Activated naive CD4-positive, alpha-beta T cell (primary cell): ENCODE measurements at regions not wholly inside any gene's neighbourhood (a gene's known extent, or its start where the extent isn't known, plus 50 kb on each side); places are given as distances from the start of the nearest gene placed in this dataset.
"Not testable (repeated sequence)": the region's sequence is repeated elsewhere in the genome, so short reads cannot be mapped to it uniquely, and the experiment has no call there.

Source experiments
- DNase-seq, 4 experiments: peaks; one replicate each; lab custom pipeline; 2025; lab: John Stamatoyannopoulos, UW

- no peak for DNase-seq
Measured at GRCh38 chr3:104245981-104246380, 1120.7 kb upstream of the ALCAM start.

- no peak for DNase-seq
Measured at GRCh38 chr3:104257486-104257885, 1109.2 kb upstream of the ALCAM start.

DNA sequence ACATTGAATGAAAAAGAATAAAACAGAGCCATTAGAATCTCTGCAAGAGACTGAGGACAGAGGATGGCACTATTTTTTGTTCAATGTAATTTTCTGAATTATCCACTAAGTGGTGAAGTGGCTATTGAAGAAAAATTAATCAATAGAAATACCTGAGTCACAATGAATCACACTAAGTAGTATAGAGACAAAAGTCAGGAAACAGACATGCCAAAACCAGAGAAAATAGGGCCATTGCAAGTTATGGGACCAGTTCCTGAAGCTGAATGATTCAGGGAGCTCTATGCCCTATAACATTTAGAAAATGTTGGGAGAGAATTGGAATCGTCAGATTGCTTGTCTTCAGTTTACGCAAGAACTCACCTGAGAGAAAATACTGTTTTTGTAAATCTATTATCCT, 1103.2 kb upstream of the ALCAM start:
- DNase-seq = no peak

DNA sequence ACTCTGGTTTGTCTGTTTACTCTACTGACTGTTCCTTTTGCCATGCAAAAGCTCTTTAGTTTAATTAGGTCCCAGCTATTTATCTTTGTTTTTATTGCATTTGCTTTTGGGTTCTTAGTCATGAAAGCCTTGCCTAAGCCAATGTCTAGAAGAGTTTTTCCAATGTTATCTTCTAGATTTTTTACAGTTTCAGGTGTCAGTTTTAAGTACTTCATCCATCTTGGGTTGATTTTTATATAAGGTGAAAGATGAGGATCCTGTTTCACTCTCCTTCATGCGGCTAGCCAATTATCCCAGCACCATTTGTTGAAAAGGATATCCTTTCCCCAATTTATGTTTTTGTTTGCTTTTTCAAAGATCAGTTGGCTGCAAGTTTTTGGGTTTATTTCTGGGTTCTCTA, 1100.5 kb upstream of the ALCAM start:
- DNase-seq = not testable (repeated sequence)

DNA sequence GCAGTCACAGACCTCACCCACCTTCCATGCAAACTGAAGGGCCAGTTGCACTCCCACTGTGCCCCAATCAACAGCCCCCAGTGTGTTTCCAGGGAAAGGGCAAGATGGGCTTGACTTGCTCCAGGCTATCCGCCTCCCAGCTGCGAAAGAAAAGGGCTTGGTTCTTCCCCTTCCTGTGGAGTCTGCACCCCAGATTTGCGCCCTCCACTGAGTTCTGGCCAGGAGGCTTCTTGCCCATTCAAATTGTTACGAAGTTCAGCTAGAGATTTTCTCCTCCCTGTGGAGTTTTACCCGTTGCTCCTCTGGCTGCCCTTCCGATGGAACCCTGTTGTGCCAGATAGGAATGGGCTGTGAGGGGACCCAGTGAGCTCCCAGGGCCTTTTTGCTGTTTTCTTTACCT, 1096.9 kb upstream of the ALCAM start:
- no peak for DNase-seq

- DNase-seq = no peak
Measured at GRCh38 chr3:104273046-104273649, 1093.6 kb upstream of the ALCAM start.

DNA sequence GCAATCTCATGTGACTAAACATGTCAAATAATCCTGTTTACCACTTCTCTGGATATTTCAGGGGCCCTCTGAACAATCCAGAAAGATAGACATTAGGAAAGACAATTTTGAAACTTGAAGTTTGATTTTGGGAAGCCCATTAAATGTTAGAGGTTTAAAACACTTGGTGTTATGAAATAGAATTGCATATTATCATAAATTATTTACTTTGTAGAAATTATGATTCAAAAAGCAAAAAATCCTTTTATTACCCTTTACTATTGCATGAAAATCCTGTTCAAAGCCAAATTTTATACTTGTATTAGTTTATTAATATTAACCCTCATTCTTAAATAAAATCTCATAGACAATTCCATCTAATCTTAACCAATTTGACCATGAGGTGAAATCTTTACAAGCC, 1091.5 kb upstream of the ALCAM start:
- no peak for DNase-seq

- no peak for DNase-seq
Measured at GRCh38 chr3:104279617-104280016, 1087.1 kb upstream of the ALCAM start.

- DNase-seq = no peak
Measured at GRCh38 chr3:104281713-104282112, 1085.0 kb upstream of the ALCAM start.

- DNase-seq = no peak
Measured at GRCh38 chr3:104286645-104287044, 1080.1 kb upstream of the ALCAM start.

DNA sequence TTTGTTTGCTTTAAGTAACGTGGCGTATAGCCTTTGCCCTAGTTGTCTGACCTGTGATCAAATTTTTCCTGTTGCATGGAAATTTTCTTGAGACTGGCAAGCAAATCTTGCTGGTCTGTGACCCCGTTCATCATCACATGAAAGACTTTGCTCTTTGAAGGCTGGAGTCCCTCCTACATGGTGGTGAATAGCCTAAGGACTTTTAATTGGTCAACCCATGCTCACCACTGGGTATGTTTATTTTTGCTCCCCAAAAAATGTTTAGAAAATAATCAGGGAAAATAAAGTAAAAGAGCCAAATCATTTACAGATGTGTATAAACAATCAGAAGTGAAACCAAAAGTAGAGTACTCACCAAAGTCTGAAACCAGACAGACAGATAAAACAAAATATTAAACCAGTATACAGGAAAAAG, 1075.3 kb upstream of the ALCAM start:
- no peak for DNase-seq

GRCh38 chr3:104291878-104292277, 1074.8 kb upstream of the ALCAM start:
- DNase-seq = no peak

- no peak for DNase-seq
Measured at GRCh38 chr3:104297617-104298016, 1069.1 kb upstream of the ALCAM start.

- no peak for DNase-seq
Measured at GRCh38 chr3:104298662-104299061, 1068.0 kb upstream of the ALCAM start.

DNA sequence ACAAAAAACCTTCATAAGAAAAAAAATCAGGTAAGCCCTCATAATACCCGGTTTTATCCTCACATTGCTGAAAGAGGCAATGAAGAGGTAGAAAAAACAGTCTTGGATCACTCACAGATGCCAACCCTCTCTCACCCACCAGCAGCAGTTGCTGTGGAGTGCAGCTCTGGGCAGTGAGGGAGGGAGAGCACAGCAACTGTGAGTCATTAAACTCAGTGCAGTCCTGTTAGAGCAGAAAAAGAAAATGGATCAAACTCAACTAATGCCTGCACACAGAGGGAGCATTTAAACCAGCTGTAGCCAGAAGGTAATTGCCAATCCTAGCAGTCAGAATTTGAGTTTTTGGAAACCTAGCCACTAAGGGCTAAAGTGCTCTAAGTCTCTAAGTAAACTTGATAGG, 1050.6 kb upstream of the ALCAM start:
- no peak for DNase-seq

- no peak for DNase-seq
Measured at GRCh38 chr3:104323226-104323625, 1043.5 kb upstream of the ALCAM start.

- DNase-seq = no peak
Measured at GRCh38 chr3:104347291-104347690, 1019.4 kb upstream of the ALCAM start.

- no peak for DNase-seq
Measured at GRCh38 chr3:104349836-104350235, 1016.9 kb upstream of the ALCAM start.

DNA sequence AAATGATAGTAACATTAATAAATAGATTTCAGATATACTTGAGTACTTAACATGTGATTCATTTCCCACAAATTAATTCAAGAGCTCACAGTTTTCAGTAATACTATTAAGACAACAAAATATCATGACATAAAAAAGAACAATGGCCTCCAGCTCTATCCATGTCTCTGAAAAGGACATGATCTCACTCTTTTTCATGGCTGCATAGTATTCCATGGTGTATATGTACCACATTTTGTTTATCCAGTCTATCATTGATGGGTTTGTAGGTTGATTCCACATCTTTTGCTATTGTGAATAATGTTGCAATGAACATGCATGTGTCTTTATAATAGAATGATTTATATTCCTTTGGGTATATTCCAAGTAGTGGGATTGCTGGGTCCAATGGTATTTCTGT, 1012.8 kb upstream of the ALCAM start:
- no peak for DNase-seq

DNA sequence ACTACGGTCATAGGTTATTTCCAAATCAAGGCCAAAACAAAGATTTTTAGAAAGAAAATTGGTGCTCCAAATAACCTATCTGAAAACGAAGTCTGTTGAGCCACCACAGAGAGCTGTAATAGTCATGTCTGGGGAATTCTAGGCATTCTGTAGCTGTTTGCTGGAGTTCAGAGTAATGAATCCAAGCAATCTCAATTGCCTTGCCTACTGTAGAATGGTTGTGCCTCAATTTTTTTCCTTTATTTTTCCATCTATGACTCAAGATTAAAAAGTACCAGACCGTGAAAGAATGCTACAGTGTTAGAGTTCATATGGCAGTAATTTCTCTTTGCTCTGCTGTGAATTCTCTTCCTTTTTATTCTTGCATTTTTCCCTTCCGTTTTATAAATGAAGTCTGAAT, 1007.2 kb upstream of the ALCAM start:
- DNase-seq = no peak

DNA sequence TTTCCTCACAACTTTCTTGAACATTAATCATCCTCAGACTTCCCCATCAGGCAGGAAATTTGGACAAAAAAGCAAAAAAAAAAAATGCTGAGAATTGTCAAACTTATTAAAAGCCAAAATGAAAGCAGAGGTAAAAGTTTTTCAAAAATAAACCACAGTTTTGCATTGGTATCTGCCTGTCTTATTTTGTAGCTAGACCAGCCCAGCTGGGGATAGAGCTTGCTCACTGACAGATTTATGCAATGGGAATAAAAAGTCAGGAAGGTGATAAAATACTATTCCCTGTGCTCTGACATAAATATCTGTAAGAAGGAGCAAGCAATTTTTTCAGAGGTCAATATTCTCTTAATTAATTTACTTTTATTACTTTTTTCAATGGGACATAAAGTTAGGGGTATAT, 1006.7 kb upstream of the ALCAM start:
- no peak for DNase-seq

- DNase-seq = not testable (repeated sequence)
Measured at GRCh38 chr3:104361748-104362147, 1005.0 kb upstream of the ALCAM start.

DNA sequence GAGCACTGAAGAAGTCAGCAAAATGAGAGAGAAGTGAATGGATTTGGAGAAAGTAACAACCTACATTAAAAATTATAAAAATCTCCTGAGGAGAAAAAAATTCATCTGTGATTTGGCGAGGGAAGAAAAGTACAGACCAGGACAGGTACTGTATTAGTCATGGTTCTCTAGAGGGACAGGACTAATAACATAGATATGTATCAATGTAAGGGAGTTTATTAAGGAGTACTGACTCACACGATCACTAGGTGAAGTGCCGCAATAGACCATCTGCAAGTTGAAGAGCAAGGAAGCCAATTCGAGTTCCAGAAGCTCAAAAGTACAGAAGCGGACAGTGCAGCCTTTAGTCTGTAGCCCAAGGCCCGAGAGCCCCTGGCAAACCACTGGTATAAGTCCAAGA, 1004.4 kb upstream of the ALCAM start:
- no peak for DNase-seq

DNA sequence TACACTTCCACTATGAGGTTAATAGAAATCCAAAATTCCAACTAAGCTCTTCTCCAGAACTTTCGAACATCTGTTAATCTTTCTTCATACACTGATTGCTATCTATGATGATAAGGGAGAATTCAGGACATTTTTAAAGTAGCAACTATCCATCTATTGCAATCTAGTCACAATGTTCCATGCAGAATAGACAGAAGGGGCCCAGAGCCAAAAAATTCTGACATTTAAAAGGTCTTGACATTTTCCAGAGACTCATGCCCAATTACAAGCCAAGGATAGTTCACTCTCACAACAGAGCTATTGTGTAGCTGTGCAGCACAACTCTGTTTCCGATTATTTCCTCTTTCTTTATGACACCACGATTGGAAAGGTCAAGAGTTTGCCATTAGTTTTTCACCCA, 999.7 kb upstream of the ALCAM start:
- no peak for DNase-seq

DNA sequence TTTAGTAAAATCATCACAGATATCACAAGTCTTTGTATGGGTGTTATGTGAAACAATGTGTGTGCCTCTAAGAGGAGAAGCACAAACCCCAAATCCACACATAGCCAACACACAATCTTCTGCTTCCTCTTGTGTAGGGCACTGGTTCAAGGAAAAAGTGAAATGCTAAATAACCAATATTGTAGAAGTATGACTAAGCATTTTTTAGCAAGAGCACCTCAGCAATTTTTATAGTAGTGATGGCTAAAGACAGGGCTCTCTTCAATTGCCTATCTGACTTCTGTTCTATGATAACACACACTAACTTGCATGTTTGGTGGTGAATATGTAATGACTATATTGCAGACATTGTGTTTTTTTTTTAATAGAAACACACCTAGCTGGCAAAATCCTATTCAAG, 997.9 kb upstream of the ALCAM start:
- no peak for DNase-seq
